SKM-1 (cell line): ENCODE measurements at regions not wholly inside any gene's neighbourhood (a gene's known extent, or its start where the extent isn't known, plus 50 kb on each side); places are given as distances from the start of the nearest gene placed in this dataset.

Experiments used
- DNase-seq: peaks from one replicate; lab custom pipeline; 2025; ENCODE audit not compliant: unreplicated experiment; lab: John Stamatoyannopoulos, UW

- no peak for DNase-seq
These were observed 657.8 kb downstream of the GALC start for GRCh38 chr14:87334997-87335685.

GRCh38 chr14:87331991-87332390, 661.0 kb downstream of the GALC start:
- DNase-seq: no peak

GRCh38 chr14:87325741-87326140, 667.2 kb downstream of the GALC start:
- DNase-seq: no peak

GRCh38 chr14:87323191-87323590, 669.8 kb downstream of the GALC start:
- DNase-seq: no peak

GRCh38 chr14:87321548-87321947, 671.4 kb downstream of the GALC start:
- DNase-seq: no peak

- no peak for DNase-seq
These were observed 680.1 kb downstream of the GALC start for GRCh38 chr14:87312894-87313205.

- no peak for DNase-seq
These were observed 680.7 kb downstream of the GALC start for GRCh38 chr14:87312169-87312893.

- DNase-seq: no peak
These were observed 683.4 kb downstream of the GALC start for GRCh38 chr14:87309557-87309956.

GRCh38 chr14:87306409-87307168, 686.4 kb downstream of the GALC start:
- no peak for DNase-seq

- DNase-seq: no peak
These were observed 687.6 kb downstream of the GALC start for GRCh38 chr14:87305345-87305744.

GRCh38 chr14:87304404-87304803, 688.6 kb downstream of the GALC start:
- DNase-seq: no peak

GRCh38 chr14:87286826-87287225, 706.2 kb downstream of the GALC start:
- DNase-seq: no peak

- no peak for DNase-seq
These were observed 706.8 kb downstream of the GALC start for GRCh38 chr14:87286191-87286590.

GRCh38 chr14:87285506-87285905, 707.5 kb downstream of the GALC start:
- no peak for DNase-seq

- DNase-seq: no peak
These were observed 709.4 kb downstream of the GALC start for GRCh38 chr14:87283547-87283946.

- DNase-seq: no peak
These were observed 710.7 kb downstream of the GALC start for GRCh38 chr14:87282266-87282665.

- no peak for DNase-seq
These were observed 714.6 kb downstream of the GALC start for GRCh38 chr14:87278415-87278814.

GRCh38 chr14:87271331-87271730, 721.7 kb downstream of the GALC start:
- DNase-seq: no peak

GRCh38 chr14:87268997-87269396, 724.0 kb downstream of the GALC start:
- no peak for DNase-seq

- no peak for DNase-seq
These were observed 728.2 kb downstream of the GALC start for GRCh38 chr14:87264796-87265195.

GRCh38 chr14:87264272-87264785, 728.7 kb downstream of the GALC start:
- DNase-seq: no peak

GRCh38 chr14:87261621-87262020, 731.4 kb downstream of the GALC start:
- no peak for DNase-seq
